Neuronal stem cell (in vitro differentiated cells): ENCODE measurements at regions not wholly inside any gene's neighbourhood (a gene's known extent, or its start where the extent isn't known, plus 50 kb on each side); places are given as distances from the start of the nearest gene placed in this dataset.

Source experiments
- DNase-seq: peaks from one replicate; pipeline ENCODE4 v3.0.0-alpha.2; 2013; ENCODE audit warnings: low spot score
- H2AFZ ChIP-seq: one replicate; pipeline ENCODE4 v1.6.1; 2013; ENCODE audit warnings: mild to moderate bottlenecking, low read length, inconsistent platforms
- H2AK5ac ChIP-seq: 2 replicates; pipeline ENCODE4 v1.6.1; 2013; ENCODE audit warnings: low read depth, mild to moderate bottlenecking, inconsistent platforms, low read length, moderate library complexity, mixed read lengths
- H2BK120ac ChIP-seq: 2 replicates; pipeline ENCODE4 v1.6.1; 2013; ENCODE audit warnings: low read depth, mild to moderate bottlenecking, inconsistent platforms, low read length, moderate library complexity, mixed read lengths
- H2BK12ac ChIP-seq: one replicate; pipeline ENCODE4 v1.6.1; 2013; ENCODE audit warnings: low read length, inconsistent platforms
- H2BK15ac ChIP-seq: 2 replicates; pipeline ENCODE4 v1.6.1; 2013; ENCODE audit warnings: mild to moderate bottlenecking, low read length, inconsistent platforms, mixed read lengths
- H2BK5ac ChIP-seq: one replicate; pipeline ENCODE4 v1.6.1; 2013; ENCODE audit warnings: inconsistent platforms, mild to moderate bottlenecking, low read length, moderate library complexity
- H3K14ac ChIP-seq: one replicate; pipeline ENCODE4 v1.6.1; 2013; ENCODE audit warnings: low read length, inconsistent platforms
- H3K18ac ChIP-seq: 2 replicates; pipeline ENCODE4 v1.6.1; 2013; ENCODE audit warnings: low read length, inconsistent platforms
- H3K23ac ChIP-seq: 2 replicates; pipeline ENCODE4 v1.6.1; 2013; ENCODE audit warnings: low read depth, mild to moderate bottlenecking, mixed read lengths, low read length, inconsistent platforms; ENCODE audit not compliant: poor library complexity
- H3K27ac ChIP-seq: replicated peaks from 3 replicates; pipeline ENCODE4 v1.5.1; 2013; ENCODE audit warnings: low read length, inconsistent platforms
- H3K27me3 ChIP-seq, 3 experiments: 2 replicates each; pipeline ENCODE4 v1.6.1; 2013; ENCODE audit warnings: low read length in 3 of 3, mild to moderate bottlenecking in 2 of 3, inconsistent platforms in 1 of 3, low read depth in 1 of 3, mixed read lengths in 1 of 3, moderate library complexity in 1 of 3; ENCODE audit not compliant: control insufficient read depth in 3 of 3, insufficient read depth in 3 of 3
- H3K36me3 ChIP-seq, 2 donors: replicated peaks in 1 of 2; 2 replicates each; pipeline ENCODE4 v1.6.1; 2013; ENCODE audit warnings: low read length in 2 of 2; ENCODE audit not compliant: control insufficient read depth in 2 of 2, insufficient read depth in 2 of 2
- H3K4ac ChIP-seq: 2 replicates; pipeline ENCODE4 v1.6.1; 2013; ENCODE audit warnings: inconsistent platforms, mild to moderate bottlenecking, low read length, moderate library complexity
- H3K4me1 ChIP-seq, 2 donors: 1 replicate in 1 of 2; 2 replicates in 1 of 2; pipeline ENCODE4 v1.6.1; 2013; ENCODE audit warnings: low read length in 2 of 2, low read depth in 1 of 2; ENCODE audit not compliant: control insufficient read depth in 2 of 2, insufficient read depth in 1 of 2
- H3K4me2 ChIP-seq: one replicate; pipeline ENCODE4 v1.6.1; 2013; ENCODE audit warnings: mild to moderate bottlenecking, low read length, inconsistent platforms; ENCODE audit not compliant: insufficient read depth, poor library complexity, severe bottlenecking
- H3K4me3 ChIP-seq, 2 donors: 2 replicates each; pipeline ENCODE4 v1.5.1; 2013; ENCODE audit warnings: low read length in 2 of 2, mild to moderate bottlenecking in 2 of 2, inconsistent platforms in 1 of 2, moderate library complexity in 1 of 2
- H3K79me1 ChIP-seq: one replicate; pipeline ENCODE4 v1.6.1; 2013; ENCODE audit warnings: low read depth, mild to moderate bottlenecking, inconsistent platforms, low read length, moderate library complexity
- H3K9ac ChIP-seq: one replicate; pipeline ENCODE4 v1.6.1; 2013; ENCODE audit warnings: mild to moderate bottlenecking, low read depth, low read length, inconsistent platforms; ENCODE audit not compliant: poor library complexity
- H3K9me3 ChIP-seq, 2 donors: replicated peaks in 1 of 2; 2 replicates each; pipeline versions ENCODE3 to v1.6.1; 2013; ENCODE audit warnings: low read length in 2 of 2, mild to moderate bottlenecking in 2 of 2, inconsistent platforms in 1 of 2, low read depth in 1 of 2, mixed read lengths in 1 of 2, moderate library complexity in 1 of 2; ENCODE audit not compliant: control insufficient read depth in 2 of 2, insufficient read depth in 1 of 2
- H4K8ac ChIP-seq: one replicate; pipeline ENCODE4 v1.6.1; 2013; ENCODE audit warnings: low read depth, mild to moderate bottlenecking, inconsistent platforms, low read length, moderate library complexity
- H4K91ac ChIP-seq: one replicate; pipeline ENCODE4 v1.6.1; 2013; ENCODE audit warnings: low read length, low read depth, mild to moderate bottlenecking, inconsistent platforms; ENCODE audit not compliant: poor library complexity
- WGBS, 2 donors: extraction: QIAGEN DNeasy Blood & Tissue Kit; methylation state at CpG; one replicate each; pipeline ENCODE4 v1.1.7; 2013; ENCODE audit warnings: missing lambda C conversion rate in 2 of 2, mixed read lengths in 1 of 2; ENCODE audit not compliant: insufficient read length in 2 of 2, insufficient replicate concordance in 1 of 2; ENCODE audit errors: extremely low coverage in 2 of 2; 5-methylcytosine and 5-hydroxymethylcytosine counted together

DNA sequence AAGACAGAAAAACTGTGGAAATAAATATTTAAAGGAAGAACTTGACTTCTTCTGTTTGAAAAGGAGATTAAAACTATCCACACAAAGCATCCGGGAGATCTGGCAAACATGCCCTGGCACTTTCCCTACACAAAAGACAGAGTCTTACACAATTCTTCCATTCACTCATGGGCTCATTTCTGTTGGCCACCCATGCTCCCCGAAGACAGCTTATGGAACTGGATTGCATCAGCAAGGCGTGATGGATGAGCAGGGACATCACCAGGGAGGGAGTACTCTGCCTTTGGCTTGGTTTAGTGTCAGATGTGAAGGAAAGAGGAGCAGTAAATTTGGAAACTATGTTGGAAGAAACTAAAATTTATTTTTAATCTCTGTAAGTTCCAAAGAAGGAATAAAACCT, 379.3 kb downstream of the CD109 start:
- Histone ChIP-seq H3K23ac (no peak overlapping the region), H3K4me2 (no peak overlapping the region), H2BK15ac (no peak overlapping the region), H3K18ac (no peak overlapping the region), H3K4ac (no peak overlapping the region), H3K14ac (no peak overlapping the region), H4K8ac (no peak overlapping the region), H3K79me1 (no peaks in the 10 kb centered on the region), H3K36me3 (no peaks in the 10 kb centered on the region), H3K9ac (no peak overlapping the region), H2BK5ac (no peak overlapping the region), H3K4me3 (no peak overlapping the region), H3K27ac (no peak overlapping the region), H3K27me3 (no peaks in the 10 kb centered on the region), H2BK12ac (no peak overlapping the region), H3K9me3 (no peaks in the 10 kb centered on the region), H2BK120ac (no peak overlapping the region), H2AFZ (no peak overlapping the region), H3K4me1 (no peaks in the 10 kb centered on the region), H2AK5ac (no peak overlapping the region), H4K91ac (no peak overlapping the region)
- DNase-seq = no peak
- no CpG with 5 or more reads among the region's 3 CpGs for WGBS, 2 donors

DNA sequence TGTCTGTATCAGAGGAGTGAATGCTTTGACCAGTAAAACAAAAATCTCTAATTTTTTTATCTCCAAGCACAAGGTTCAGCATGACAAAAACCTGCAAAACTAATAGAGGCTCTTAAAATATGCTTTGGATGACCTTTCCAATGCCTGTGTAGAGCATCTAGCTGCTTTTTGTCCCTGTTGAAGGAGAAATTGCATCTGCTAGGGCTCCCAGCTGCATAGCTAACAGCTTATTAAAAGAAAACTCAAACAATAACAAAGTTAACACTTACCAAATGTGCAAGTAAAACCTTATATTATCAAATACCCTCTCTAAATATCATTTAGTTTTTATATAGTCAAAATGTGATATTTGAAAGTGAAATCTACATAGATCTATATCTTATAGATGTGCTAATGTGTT, 378.6 kb downstream of the CD109 start:
- no peak overlapping the region for H2BK12ac ChIP-seq
- no peak overlapping the region for H4K91ac ChIP-seq
- no peak overlapping the region for H3K23ac ChIP-seq
- H3K18ac ChIP-seq = no peak overlapping the region
- no peak for DNase-seq
- H2BK15ac ChIP-seq = no peak overlapping the region
- no peak overlapping the region for H2BK5ac ChIP-seq
- no peak overlapping the region for H2AK5ac ChIP-seq
- no peak overlapping the region for H3K9ac ChIP-seq
- no peak overlapping the region for H2AFZ ChIP-seq
- H3K27ac ChIP-seq = no peak overlapping the region
- no peak overlapping the region for H3K4me2 ChIP-seq
- no peak overlapping the region for H3K14ac ChIP-seq
- H3K27me3 ChIP-seq = no peaks in the 10 kb centered on the region
- no peaks in the 10 kb centered on the region for H3K36me3 ChIP-seq
- H4K8ac ChIP-seq = no peak overlapping the region
- H3K4me1 ChIP-seq = no peaks in the 10 kb centered on the region
- no peak overlapping the region for H3K4me3 ChIP-seq
- no peak overlapping the region for H3K4ac ChIP-seq
- H2BK120ac ChIP-seq = no peak overlapping the region
- H3K9me3 ChIP-seq = no peaks in the 10 kb centered on the region
- H3K79me1 ChIP-seq = no peaks in the 10 kb centered on the region

DNA sequence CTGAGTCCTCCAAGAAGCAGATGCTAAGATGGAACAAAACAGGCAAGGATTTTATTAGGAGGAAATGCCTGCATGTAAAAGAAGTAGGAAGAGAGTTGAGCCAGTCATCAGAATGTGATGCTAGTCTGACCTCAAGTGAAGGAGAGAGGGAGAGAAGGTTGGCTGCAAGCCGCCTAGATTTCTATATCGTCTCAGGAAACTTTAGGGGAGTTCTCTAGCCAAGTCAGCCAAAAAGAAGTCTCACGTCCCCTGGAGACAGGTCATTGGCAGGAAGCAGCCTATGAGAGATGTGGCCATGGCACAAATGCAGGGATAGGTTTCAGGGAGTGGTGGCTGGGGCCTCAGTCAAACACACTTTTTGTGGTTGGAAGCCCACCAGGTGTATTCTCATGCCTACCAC, 378.0 kb downstream of the CD109 start:
- H3K4me1 ChIP-seq = no peaks in the 10 kb centered on the region

DNA sequence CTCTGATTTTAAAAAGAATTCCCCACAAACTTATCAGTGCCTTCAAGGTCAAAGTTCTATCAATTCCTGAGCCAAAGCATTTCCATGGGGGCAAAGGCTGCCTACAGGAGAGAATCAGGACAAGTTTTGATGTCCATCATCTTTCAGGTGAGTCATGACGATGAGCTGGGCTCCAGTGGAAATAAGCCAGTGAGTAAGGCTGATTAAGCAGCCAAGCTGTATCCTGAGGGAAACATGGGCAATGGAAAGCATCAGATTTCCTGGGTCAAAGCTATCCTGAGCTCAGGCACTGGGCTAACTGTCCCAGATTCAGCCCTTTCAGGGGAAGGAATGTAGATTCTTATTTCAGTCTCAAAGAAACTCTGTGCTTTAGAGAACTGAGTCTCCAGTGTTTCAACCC, 377.4 kb downstream of the CD109 start:
- Histone ChIP-seq H2BK5ac (no peak overlapping the region), H4K8ac (no peak overlapping the region), H2AFZ (no peak overlapping the region), H3K9ac (no peak overlapping the region), H2AK5ac (no peak overlapping the region), H3K79me1 (no peaks in the 10 kb centered on the region), H3K9me3 (no peaks in the 10 kb centered on the region), H3K18ac (no peak overlapping the region), H3K27me3 (no peaks in the 10 kb centered on the region), H2BK120ac (no peak overlapping the region), H3K27ac (no peak overlapping the region), H2BK15ac (no peak overlapping the region), H3K4me1 (no peaks in the 10 kb centered on the region), H3K4me2 (no peak overlapping the region), H3K14ac (no peak overlapping the region), H2BK12ac (no peak overlapping the region), H4K91ac (no peak overlapping the region), H3K4ac (no peak overlapping the region), H3K36me3 (no peaks in the 10 kb centered on the region), H3K23ac (no peak overlapping the region), H3K4me3 (no peak overlapping the region)
- no CpG with 5 or more reads among the region's 1 CpG for WGBS, 2 donors
- no peak for DNase-seq

More for the DNA sequence above, 378.0 kb downstream of the CD109 start:
- Histone ChIP-seq H3K36me3 (no peaks in the 10 kb centered on the region), H2BK120ac (no peak overlapping the region), H3K4ac (no peak overlapping the region), H2AFZ (no peak overlapping the region), H2BK12ac (no peak overlapping the region), H3K23ac (no peak overlapping the region), H3K18ac (no peak overlapping the region), H3K27ac (no peak overlapping the region), H4K91ac (no peak overlapping the region), H3K9ac (no peak overlapping the region), H2AK5ac (no peak overlapping the region), H3K27me3 (no peaks in the 10 kb centered on the region), H2BK5ac (no peak overlapping the region), H4K8ac (no peak overlapping the region), H3K9me3 (no peaks in the 10 kb centered on the region), H2BK15ac (no peak overlapping the region), H3K4me2 (no peak overlapping the region), H3K4me3 (no peak overlapping the region), H3K79me1 (no peaks in the 10 kb centered on the region), H3K14ac (no peak overlapping the region)
- WGBS, 2 donors = no CpG with 5 or more reads among the region's 3 CpGs
- no peak for DNase-seq
